Chondrocyte (in vitro differentiated cells): ENCODE measurements at regions not wholly inside any gene's neighbourhood (a gene's known extent, or its start where the extent isn't known, plus 50 kb on each side); places are given as distances from the start of the nearest gene placed in this dataset.
A peak's percentile ranks its signal among the peaks of the same experiment; 100 is the strongest.

Source experiments
- DNase-seq: peaks from one replicate; pipeline ENCODE4 v3.0.0; 2021; ENCODE audit warnings: mixed read lengths, low spot score
- H3K27ac Mint-ChIP-seq: one replicate; pipeline ENCODE4 v1.8.0; 2021; ENCODE audit warnings: mild to moderate bottlenecking, moderate library complexity, mixed read lengths; ENCODE audit not compliant: unreplicated experiment
- H3K27me3 Mint-ChIP-seq: 2 replicates; pipeline ENCODE4 v1.8.0; 2021; ENCODE audit warnings: low read depth, mixed read lengths
- H3K36me3 Mint-ChIP-seq: 2 replicates; pipeline ENCODE4 v1.8.0; 2021; ENCODE audit warnings: low read depth, mixed read lengths
- H3K4me1 Mint-ChIP-seq: 2 replicates; pipeline ENCODE4 v1.8.0; 2021; ENCODE audit warnings: low read depth, mild to moderate bottlenecking, mixed read lengths
- H3K4me3 Mint-ChIP-seq: one replicate; pipeline ENCODE4 v1.8.0; 2021; ENCODE audit warnings: mild to moderate bottlenecking, moderate library complexity, mixed read lengths; ENCODE audit not compliant: unreplicated experiment
- H3K9me3 Mint-ChIP-seq: 2 replicates; pipeline ENCODE4 v1.8.0; 2021; ENCODE audit warnings: low read depth, mixed read lengths
- TF ChIP-seq, protein P1 (sequence below): fragments of 200-600 bp; sonication (generic); IDR thresholded peaks from 2 replicates; pipeline ENCODE4 v1.5.0; 2021; ENCODE audit warnings: antibody characterized with exemption, mild to moderate bottlenecking, moderate library complexity

DNA sequence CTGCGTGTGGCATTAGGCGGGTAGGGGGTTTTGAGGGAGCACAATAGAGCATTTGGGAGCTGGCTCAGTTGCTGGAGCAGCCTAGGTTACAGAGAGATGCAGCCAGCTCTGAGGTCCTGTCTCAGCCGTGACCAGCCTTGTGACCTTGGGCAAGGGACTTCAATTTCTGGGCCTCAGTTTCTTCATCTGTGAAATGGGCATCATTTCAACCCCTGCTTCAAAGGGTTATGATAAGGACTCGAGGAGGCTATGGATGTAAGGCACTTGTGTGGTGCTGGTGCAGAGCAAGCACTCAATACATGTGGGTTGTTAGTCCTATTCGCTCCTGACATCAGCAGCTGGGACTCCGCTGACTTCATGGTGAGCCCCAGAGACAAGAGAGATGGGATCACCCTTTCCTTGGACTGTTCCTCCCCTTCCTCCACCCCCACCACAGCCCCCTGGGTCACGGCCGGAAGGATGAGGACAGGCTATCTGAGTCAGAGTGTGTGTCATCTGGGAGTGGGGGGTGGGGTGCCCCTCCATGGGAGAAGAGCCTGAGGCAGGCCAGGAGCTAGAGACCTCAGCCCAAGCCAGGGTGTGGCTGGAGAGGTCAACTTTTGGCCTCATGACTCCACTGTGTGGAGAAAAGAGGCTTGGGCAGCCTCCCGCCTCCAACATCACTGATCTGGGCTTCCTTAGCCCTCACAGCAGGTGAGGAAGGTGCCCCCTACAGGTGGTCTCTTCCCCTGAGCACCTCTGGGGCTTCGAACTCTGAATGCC is 71.4 kb upstream of the ZBTB40 start:
- Mint-ChIP-seq H3K27me3 (peaks cover 16% of the 10 kb centered on the region), H3K36me3 (no peaks in the 10 kb centered on the region), H3K4me1 (no peaks in the 10 kb centered on the region), H3K4me3 (no peak overlapping the region), H3K9me3 (no peaks in the 10 kb centered on the region), H3K27ac (no peak overlapping the region)
- TF ChIP-seq, protein P1, sequence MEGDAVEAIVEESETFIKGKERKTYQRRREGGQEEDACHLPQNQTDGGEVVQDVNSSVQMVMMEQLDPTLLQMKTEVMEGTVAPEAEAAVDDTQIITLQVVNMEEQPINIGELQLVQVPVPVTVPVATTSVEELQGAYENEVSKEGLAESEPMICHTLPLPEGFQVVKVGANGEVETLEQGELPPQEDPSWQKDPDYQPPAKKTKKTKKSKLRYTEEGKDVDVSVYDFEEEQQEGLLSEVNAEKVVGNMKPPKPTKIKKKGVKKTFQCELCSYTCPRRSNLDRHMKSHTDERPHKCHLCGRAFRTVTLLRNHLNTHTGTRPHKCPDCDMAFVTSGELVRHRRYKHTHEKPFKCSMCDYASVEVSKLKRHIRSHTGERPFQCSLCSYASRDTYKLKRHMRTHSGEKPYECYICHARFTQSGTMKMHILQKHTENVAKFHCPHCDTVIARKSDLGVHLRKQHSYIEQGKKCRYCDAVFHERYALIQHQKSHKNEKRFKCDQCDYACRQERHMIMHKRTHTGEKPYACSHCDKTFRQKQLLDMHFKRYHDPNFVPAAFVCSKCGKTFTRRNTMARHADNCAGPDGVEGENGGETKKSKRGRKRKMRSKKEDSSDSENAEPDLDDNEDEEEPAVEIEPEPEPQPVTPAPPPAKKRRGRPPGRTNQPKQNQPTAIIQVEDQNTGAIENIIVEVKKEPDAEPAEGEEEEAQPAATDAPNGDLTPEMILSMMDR = no peak
- DNase-seq = no peak

GRCh38 chr1:22383526-22384294 is 67.9 kb upstream of the ZBTB40 start:
- TF ChIP-seq, protein P1 = no peak
- no peak overlapping the region for H3K4me3 Mint-ChIP-seq
- DNase-seq = no peak
- H3K27me3 Mint-ChIP-seq = peaks cover 22% of the 10 kb centered on the region
- H3K36me3 Mint-ChIP-seq = no peaks in the 10 kb centered on the region
- H3K27ac Mint-ChIP-seq = no peak overlapping the region
- peaks cover 9% of the 10 kb centered on the region for H3K4me1 Mint-ChIP-seq
- no peaks in the 10 kb centered on the region for H3K9me3 Mint-ChIP-seq

GRCh38 chr1:22385537-22385936 is 66.1 kb upstream of the ZBTB40 start:
- no peak for DNase-seq
- H3K9me3 Mint-ChIP-seq = no peaks in the 10 kb centered on the region
- H3K27ac Mint-ChIP-seq = no peak overlapping the region
- no peaks in the 10 kb centered on the region for H3K36me3 Mint-ChIP-seq
- H3K27me3 Mint-ChIP-seq = peaks cover 17% of the 10 kb centered on the region
- H3K4me1 Mint-ChIP-seq = peaks cover 17% of the 10 kb centered on the region
- no peak overlapping the region for H3K4me3 Mint-ChIP-seq
- TF ChIP-seq, protein P1 = no peak

GRCh38 chr1:22386774-22387173 is 64.9 kb upstream of the ZBTB40 start:
- H3K27ac Mint-ChIP-seq = no peak overlapping the region

DNA sequence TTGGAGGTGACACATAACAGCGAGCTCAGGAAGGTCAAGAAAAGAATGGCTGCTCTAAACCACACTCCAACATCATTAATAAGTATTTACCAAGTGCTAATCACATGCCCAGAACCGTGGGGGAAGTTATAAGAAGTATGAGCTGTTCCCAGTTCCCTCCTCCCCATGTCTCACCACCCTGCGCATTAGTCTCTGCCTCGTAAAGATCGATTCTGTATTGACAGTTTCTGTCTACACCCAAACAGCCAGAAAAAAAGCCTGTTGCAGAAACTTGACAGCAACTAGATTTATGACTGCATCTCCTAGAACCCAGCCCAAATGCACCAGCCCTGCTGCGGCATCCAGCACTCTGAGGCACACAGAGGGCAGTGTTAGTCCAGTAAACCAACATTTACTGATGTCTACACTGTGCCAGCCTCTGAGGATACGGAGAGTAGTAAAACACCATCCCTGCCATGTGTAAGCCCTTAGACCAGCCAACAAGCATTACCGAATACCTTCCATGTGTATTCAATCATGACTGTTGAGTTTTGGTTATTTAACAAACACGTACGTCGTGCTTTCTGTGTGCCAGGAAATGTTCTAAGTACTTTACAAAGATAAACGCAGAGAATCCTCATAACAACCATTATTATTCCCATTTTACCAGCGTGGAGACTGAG is 63.6 kb upstream of the ZBTB40 start:
- Mint-ChIP-seq H3K36me3 (no peaks in the 10 kb centered on the region), H3K4me1 (peaks cover 17% of the 10 kb centered on the region), H3K27ac (peak overlapping the region; percentile 14), H3K9me3 (no peaks in the 10 kb centered on the region), H3K27me3 (peaks cover 17% of the 10 kb centered on the region), H3K4me3 (no peak overlapping the region)
- TF ChIP-seq, protein P1 = no peak
- DNase-seq = no peak

More at GRCh38 chr1:22386774-22387173, 64.9 kb upstream of the ZBTB40 start:
- Mint-ChIP-seq H3K9me3 (no peaks in the 10 kb centered on the region), H3K36me3 (no peaks in the 10 kb centered on the region), H3K4me1 (peaks cover 17% of the 10 kb centered on the region), H3K27me3 (peaks cover 16% of the 10 kb centered on the region), H3K4me3 (no peak overlapping the region)
- TF ChIP-seq, protein P1 = no peak
- DNase-seq = no peak
